Activated CD8-positive, alpha-beta memory T cell treated with anti-CD3 and anti-CD28 coated beads for 48 hours (primary cell): ENCODE measurements at regions not wholly inside any gene's neighbourhood (a gene's known extent, or its start where the extent isn't known, plus 50 kb on each side); places are given as distances from the start of the nearest gene placed in this dataset.
"Not testable (repeated sequence)": the region's sequence is repeated elsewhere in the genome, so short reads cannot be mapped to it uniquely, and the experiment has no call there.

Experiments used
- DNase-seq, 3 experiments: peaks; one replicate each; pipeline ENCODE4 v3.0.0-alpha.2; 2020; ENCODE audit warnings: low read depth in 2 of 3, low spot score in 2 of 3

- no peak for DNase-seq
Observed at GRCh38 chr13:109981000-109981399, 194.6 kb upstream of the IRS2 start.

- DNase-seq: not testable (repeated sequence)
Observed at GRCh38 chr13:109979676-109980075, 193.3 kb upstream of the IRS2 start.

- DNase-seq: no peak
Observed at GRCh38 chr13:109979228-109979627, 192.8 kb upstream of the IRS2 start.

GRCh38 chr13:109977212-109977968 lies 191.0 kb upstream of the IRS2 start:
- DNase-seq: no peak

DNA sequence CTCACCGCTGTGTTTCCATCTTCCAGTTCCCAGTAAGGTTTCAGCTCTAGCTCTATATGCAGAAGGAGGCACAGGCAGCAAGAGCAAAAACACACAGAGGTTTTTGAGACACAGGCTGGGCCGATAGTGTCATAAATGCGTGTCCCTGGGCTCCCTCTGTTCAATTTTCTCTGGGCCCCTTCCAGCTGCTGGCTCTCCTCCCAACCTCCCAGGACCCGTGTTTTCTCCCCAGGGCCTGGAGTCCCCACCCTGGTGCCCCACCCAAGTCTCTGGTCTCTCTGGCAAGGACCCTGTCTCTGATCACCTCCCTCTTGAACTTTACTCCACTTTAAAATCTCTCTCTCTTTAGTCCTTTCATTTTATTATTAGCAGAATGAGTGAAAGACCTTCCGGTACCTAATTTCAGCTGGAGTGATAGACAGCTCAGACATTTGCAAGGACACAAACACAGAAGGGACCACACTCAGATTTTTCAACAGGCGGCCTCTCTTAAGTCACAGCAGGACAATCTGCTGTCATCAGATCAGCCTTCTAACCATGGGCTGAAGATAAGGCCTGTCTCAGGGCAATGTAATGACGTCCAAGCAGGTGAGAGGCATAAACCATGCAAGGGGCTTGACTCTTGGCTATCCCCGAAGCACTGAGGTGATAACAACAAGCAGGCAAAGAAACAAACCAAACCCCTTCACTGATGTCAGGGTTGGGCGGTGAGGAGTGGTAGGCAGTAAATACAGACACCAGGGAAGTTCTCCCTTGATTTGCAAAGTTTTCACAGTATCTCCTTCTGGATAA lies 190.0 kb upstream of the IRS2 start:
- DNase-seq: no peak

DNA sequence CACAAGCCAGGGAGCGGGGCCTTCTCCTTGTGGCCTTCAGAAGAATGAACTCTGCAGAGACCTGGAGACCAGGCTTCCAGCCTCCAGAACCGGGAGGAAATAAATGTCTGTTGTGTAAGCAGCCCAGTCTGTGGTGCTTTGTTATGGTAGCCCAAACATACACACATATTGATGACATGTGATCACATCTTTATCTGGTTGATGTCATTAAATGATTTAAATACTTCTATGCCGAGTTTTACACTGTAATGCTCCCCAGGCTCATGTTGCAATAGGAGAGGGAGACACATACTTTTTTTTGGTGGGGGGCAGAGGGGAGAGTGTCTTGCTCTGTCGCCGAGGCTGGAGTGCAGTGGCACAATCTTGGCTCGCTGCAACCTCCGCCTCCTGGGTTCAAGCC lies 188.0 kb upstream of the IRS2 start:
- DNase-seq: no peak

DNA sequence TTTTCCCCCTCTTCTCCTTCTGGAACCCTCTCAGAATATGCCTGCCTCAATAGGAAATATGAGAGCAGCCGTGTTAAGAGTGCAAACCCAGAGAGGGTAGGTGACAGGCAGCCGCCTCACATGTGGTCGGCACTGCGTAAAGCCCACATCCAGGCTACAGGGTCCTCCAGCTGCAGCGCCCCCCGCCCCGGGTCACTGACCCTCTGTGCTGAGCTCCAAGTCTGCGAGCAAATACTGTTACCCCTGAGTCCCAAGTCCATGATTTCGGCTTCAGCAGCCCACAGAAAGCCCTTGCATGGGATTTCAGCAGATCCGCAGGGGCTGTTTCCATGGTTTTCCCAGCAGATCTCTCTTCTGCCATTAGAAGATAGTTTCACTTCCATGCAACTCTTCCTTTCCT lies 186.9 kb upstream of the IRS2 start:
- DNase-seq: no peak

- DNase-seq: no peak
Observed at GRCh38 chr13:109971456-109972090, 185.2 kb upstream of the IRS2 start.

DNA sequence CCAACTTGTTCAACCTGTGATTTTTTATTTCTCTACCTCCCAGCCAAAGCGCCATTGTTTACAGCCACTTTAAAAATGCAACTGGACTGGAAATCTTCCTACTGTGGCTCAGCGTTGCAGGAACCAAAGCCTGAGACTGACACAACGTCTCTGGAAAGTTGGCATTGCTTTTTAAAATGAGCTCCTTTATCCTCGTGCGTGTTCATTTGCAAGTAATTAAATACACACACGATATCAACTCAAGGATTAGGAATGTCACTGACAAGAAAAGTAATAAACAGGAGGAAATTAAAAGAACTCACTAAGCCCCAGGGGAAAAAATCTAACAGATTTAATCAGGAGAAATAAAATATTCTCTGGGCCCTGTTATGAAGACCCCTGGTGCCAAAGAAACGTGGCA lies 184.6 kb upstream of the IRS2 start:
- DNase-seq: no peak

- DNase-seq: no peak
Observed at GRCh38 chr13:109968876-109969577, 182.6 kb upstream of the IRS2 start.

DNA sequence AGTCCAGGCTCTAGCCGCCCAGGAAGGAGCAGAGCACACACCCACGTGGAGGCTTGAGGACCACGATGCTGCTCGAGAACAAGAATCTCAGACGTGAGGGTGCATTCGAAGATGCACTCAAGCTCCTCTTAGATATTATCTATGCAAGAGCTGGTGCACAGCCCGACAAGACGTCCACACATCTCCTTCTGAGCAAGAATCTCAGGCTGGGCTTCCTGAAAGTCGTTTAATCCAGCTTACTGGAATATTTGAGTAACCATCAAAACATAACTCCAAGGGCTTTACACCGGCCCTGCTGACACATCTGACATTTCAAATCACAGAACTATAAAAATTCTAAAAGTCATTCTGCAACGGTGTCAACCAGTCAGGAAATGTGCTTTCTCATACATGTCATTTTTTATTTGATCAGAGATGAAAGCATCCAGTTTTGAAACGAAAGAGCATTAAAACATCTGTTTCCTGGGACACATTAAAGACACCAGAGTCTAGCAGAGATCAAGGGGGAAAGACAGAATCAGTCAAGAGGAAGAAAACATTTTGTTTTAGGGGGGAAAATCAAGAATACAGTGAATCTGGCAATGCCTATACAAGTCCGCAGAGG lies 177.7 kb upstream of the IRS2 start:
- no peak for DNase-seq

GRCh38 chr13:109963384-109963783 lies 177.0 kb upstream of the IRS2 start:
- no peak for DNase-seq

DNA sequence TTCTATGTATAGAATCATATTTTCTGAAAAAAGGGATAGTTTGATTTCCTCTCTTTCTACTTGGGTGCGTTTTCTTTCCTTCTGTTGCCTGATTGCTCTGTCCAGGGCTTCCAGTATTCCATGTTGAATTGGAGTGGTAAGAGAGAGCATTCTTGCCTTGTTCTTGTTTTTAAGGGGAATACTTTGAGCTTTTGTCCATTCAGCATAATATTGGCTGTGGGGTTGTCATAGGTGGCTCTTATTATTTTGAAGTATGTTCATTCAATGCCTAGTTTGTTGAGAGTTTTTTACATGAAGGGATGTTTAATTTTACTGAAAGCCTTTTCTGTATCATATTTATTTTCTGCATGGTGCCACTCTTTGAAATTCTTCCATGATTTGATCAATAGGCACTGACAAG lies 173.5 kb upstream of the IRS2 start:
- no peak for DNase-seq

DNA sequence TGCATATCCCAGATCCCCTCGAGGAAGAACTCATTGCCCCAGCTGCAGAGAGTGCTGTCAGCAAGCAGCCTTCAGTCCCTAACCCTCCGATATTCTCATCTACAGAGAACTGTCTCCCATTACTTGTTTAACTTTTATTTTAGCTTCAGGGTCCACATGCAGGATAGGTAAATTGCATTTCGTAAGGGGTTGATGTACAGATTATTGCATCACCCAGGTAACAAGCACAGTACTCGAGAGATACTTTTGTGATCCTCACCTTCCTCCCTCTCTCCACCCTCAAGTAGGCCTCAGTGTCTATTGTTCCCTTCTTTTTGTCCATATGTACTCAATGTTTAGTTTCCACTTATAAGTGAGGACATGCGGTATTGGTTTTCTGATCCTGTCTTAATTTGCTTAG lies 171.5 kb upstream of the IRS2 start:
- DNase-seq: no peak

- DNase-seq: no peak
Observed at GRCh38 chr13:109955598-109955997, 169.2 kb upstream of the IRS2 start.

GRCh38 chr13:109954441-109954840 lies 168.1 kb upstream of the IRS2 start:
- DNase-seq: no peak

GRCh38 chr13:109951491-109951890 lies 165.1 kb upstream of the IRS2 start:
- DNase-seq: no peak

- no peak for DNase-seq
Observed at GRCh38 chr13:109949397-109949796, 163.0 kb upstream of the IRS2 start.

GRCh38 chr13:109947006-109947405 lies 160.6 kb upstream of the IRS2 start:
- no peak for DNase-seq

DNA sequence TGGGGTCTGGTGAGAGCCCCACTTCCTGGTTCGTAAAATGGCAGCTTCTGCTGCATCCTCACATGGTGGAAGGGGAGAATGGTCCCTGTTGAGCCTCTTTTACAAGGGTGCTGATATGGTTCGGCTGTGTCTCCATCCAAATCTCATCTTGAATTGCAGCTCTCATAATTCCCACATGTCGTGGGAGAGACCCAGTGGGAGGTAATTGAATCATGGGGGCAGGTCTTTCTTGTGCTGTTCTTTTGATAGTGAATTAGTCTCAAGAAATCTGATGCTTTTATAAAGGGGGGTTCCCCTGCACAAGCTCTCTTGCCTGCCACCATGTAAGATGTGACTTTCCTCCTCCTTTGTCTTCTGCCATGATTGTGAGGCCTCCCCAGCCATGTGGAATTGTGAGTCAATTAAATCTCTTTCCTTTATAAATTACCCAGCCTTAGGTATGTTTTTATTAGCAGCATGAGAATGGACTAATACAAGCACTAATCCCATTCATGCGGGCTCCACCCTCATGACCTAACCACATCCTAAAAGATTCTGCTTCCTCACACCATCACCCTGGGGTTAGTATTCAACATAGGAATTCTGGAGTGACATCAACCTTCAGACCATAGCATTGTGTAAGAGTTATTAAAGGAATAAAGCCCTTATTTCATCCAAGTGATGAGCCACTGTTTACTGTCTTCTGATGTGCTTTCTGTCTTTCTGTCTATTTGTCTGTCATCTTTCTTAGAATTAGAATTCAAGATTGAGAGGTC lies 159.0 kb upstream of the IRS2 start:
- no peak for DNase-seq
